Cardiac muscle cell (in vitro differentiated cells and primary cell): ENCODE measurements at regions not wholly inside any gene's neighbourhood (a gene's known extent, or its start where the extent isn't known, plus 50 kb on each side); places are given as distances from the start of the nearest gene placed in this dataset.

Source experiments
- DNase-seq, 2 donors: peaks; one replicate each; pipeline versions ENCODE4 v3.0.0 to v3.0.0-alpha.2; 2010 to 2017; ENCODE audit warnings: low read depth in 1 of 2, low spot score in 1 of 2
- H3K27ac ChIP-seq: fragments of 200-600 bp; sonication (generic); 2 replicates; pipeline ENCODE4 v1.5.1; 2016
- H3K27me3 ChIP-seq: fragments of 200-600 bp; sonication (generic); 2 replicates; pipeline ENCODE4 v1.6.0; 2016; ENCODE audit warnings: control low read depth
- H3K36me3 ChIP-seq: fragments of 200-600 bp; sonication (generic); 2 replicates; pipeline ENCODE4 v1.5.1; 2016; ENCODE audit warnings: control low read depth
- H3K4me1 ChIP-seq: fragments of 200-600 bp; sonication (generic); 2 replicates; pipeline ENCODE4 v1.8.1; 2017; ENCODE audit warnings: low read depth, mild to moderate bottlenecking, mixed run types
- H3K4me3 ChIP-seq: fragments of 200-600 bp; sonication (generic); 2 replicates; pipeline ENCODE4 v1.5.1; 2016; ENCODE audit warnings: mild to moderate bottlenecking
- H3K9me3 ChIP-seq: fragments of 200-600 bp; sonication (generic); 2 replicates; pipeline ENCODE4 v1.5.1; 2017; ENCODE audit warnings: low read depth, mild to moderate bottlenecking, control low read depth
- TF ChIP-seq, protein P1 (sequence below): IDR thresholded peaks from 2 replicates; pipeline ENCODE4 v1.5.1; 2012; ENCODE audit warnings: low read depth, mild to moderate bottlenecking, low read length

GRCh38 chr3:174495928-174496327, 363.2 kb upstream of the NAALADL2 start:
- no peak for DNase-seq
- no peaks in the 10 kb centered on the region for H3K9me3 ChIP-seq
- no peaks in the 10 kb centered on the region for H3K4me1 ChIP-seq
- no peaks in the 10 kb centered on the region for H3K36me3 ChIP-seq
- TF ChIP-seq, protein P1, sequence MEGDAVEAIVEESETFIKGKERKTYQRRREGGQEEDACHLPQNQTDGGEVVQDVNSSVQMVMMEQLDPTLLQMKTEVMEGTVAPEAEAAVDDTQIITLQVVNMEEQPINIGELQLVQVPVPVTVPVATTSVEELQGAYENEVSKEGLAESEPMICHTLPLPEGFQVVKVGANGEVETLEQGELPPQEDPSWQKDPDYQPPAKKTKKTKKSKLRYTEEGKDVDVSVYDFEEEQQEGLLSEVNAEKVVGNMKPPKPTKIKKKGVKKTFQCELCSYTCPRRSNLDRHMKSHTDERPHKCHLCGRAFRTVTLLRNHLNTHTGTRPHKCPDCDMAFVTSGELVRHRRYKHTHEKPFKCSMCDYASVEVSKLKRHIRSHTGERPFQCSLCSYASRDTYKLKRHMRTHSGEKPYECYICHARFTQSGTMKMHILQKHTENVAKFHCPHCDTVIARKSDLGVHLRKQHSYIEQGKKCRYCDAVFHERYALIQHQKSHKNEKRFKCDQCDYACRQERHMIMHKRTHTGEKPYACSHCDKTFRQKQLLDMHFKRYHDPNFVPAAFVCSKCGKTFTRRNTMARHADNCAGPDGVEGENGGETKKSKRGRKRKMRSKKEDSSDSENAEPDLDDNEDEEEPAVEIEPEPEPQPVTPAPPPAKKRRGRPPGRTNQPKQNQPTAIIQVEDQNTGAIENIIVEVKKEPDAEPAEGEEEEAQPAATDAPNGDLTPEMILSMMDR: no peak
- H3K4me3 ChIP-seq: no peak overlapping the region
- H3K27ac ChIP-seq: no peak overlapping the region
- H3K27me3 ChIP-seq: no peaks in the 10 kb centered on the region

GRCh38 chr3:174498638-174499037, 360.5 kb upstream of the NAALADL2 start:
- no peak overlapping the region for H3K27ac ChIP-seq
- no peak overlapping the region for H3K4me3 ChIP-seq
- H3K9me3 ChIP-seq: no peaks in the 10 kb centered on the region
- DNase-seq: peak in 1 of 2 donors; percentile 6
- TF ChIP-seq, protein P1: no peak
- H3K36me3 ChIP-seq: no peaks in the 10 kb centered on the region
- no peaks in the 10 kb centered on the region for H3K4me1 ChIP-seq
- no peaks in the 10 kb centered on the region for H3K27me3 ChIP-seq

- H3K36me3 ChIP-seq: no peaks in the 10 kb centered on the region
These were observed 353.9 kb upstream of the NAALADL2 start for GRCh38 chr3:174505266-174505665.

DNA sequence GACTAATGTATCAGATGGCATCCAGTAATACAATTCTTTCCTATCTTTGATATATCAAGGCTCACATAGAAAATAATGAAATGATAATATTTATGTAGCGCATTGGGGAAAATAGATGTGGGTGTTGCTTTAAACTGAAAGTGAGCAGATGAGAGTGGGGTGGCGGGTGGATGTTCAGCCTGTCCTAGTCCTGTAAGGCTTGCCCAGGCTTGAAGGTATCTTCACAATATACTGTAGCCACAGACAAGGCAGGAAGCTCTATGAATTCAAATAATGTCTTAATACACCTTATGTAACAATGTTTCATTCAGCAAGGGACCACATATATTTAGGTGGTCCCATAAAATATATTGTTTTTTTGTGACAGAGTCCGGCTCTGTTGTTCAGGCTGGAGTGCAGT, 334.9 kb upstream of the NAALADL2 start:
- Histone ChIP-seq H3K27ac (no peak overlapping the region), H3K4me3 (no peak overlapping the region), H3K27me3 (no peaks in the 10 kb centered on the region), H3K36me3 (no peaks in the 10 kb centered on the region), H3K9me3 (no peaks in the 10 kb centered on the region), H3K4me1 (no peaks in the 10 kb centered on the region)
- TF ChIP-seq, protein P1: no peak
- DNase-seq: no peak

More at GRCh38 chr3:174505266-174505665, 353.9 kb upstream of the NAALADL2 start:
- Histone ChIP-seq H3K27me3 (no peaks in the 10 kb centered on the region), H3K4me1 (no peaks in the 10 kb centered on the region), H3K27ac (no peak overlapping the region), H3K9me3 (no peaks in the 10 kb centered on the region), H3K4me3 (no peak overlapping the region)
- TF ChIP-seq, protein P1: no peak
- no peak for DNase-seq

DNA sequence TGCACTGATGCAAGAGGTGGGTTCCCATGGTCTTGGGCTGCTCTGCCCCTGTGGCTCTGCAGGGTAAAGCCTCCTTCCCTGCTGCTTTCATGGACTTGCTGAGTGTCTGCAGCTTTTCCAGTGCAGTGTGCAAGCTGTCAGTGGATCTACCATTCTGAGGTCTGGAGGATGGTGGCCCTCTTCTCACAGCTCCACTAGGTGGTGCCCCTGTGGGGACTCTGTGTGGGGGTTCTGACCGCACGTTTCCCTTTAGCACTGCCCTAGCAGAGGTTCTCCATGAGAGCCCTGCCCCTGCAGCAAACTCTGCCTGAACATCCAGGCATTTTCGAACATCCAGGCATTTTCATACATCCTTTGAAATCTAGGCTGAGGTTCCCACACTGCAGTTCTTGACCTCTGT, 329.8 kb upstream of the NAALADL2 start:
- H3K27ac ChIP-seq: no peak overlapping the region
- H3K27me3 ChIP-seq: no peaks in the 10 kb centered on the region
- H3K9me3 ChIP-seq: no peaks in the 10 kb centered on the region
- TF ChIP-seq, protein P1: no peak
- no peaks in the 10 kb centered on the region for H3K36me3 ChIP-seq
- DNase-seq: no peak
- no peaks in the 10 kb centered on the region for H3K4me1 ChIP-seq
- H3K4me3 ChIP-seq: no peak overlapping the region
